A549 (cell line): ENCODE measurements at regions not wholly inside any gene's neighbourhood (a gene's known extent, or its start where the extent isn't known, plus 50 kb on each side); places are given as distances from the start of the nearest gene placed in this dataset.
A peak's percentile ranks its signal among the peaks of the same experiment; 100 is the strongest.

Experiments used
- ATAC-seq, 2 experiments: fragments of 200-7000 bp in 1 of 2; fragments of >200 bp in 1 of 2; cut with Nextera tagmentation in 1 of 2; cut with Tn5 transposase in 1 of 2; 3 replicates each; pipeline versions ENCODE4 v1.8.0 to v1.9.1; 2018 to 2020; ENCODE audit warnings: mild to moderate bottlenecking in 1 of 2, moderate library complexity in 1 of 2
- CTCF ChIA-PET: fragments of 300-600 bp; sonication (Branson Sonifier 250); formaldehyde crosslinking; extraction: SDS; loops from one replicate; lab custom pipeline; 2021; ENCODE audit warnings: antibody characterized with exemption, inconsistent platforms; lab: Yijun Ruan, JAX
- POLR2A ChIA-PET: fragments of 350-600 bp; formaldehyde crosslinking; extraction: SDS; loops from one replicate; lab custom pipeline; 2021; ENCODE audit warnings: antibody characterized with exemption, inconsistent platforms; lab: Yijun Ruan, JAX
- DNase-seq, 2 experiments: peaks; one replicate each; pipeline versions ENCODE4 v3.0.0 to v3.0.0-alpha.2; 2011 to 2016; ENCODE audit warnings: low read depth in 1 of 2, low spot score in 1 of 2
- FAIRE-seq: peaks from 2 replicates; lab custom pipeline; 2011; peaks lifted over from hg19 to GRCh38; lab: Jason Lieb, UNC
- H3K27ac ChIP-seq, 2 experiments: fragments of >200 bp; sonication (Bioruptor Twin); formaldehyde crosslinking; 3 replicates each; pipeline ENCODE4 v1.5.1; 2016 to 2017
- H3K4me1 ChIP-seq: fragments of >200 bp; sonication (Bioruptor Twin); formaldehyde crosslinking; 3 replicates; pipeline ENCODE4 v1.6.1; 2016
- H3K4me2 ChIP-seq: fragments of >200 bp; sonication (Bioruptor Twin); formaldehyde crosslinking; 3 replicates; pipeline ENCODE4 v1.6.1; 2016
- H3K4me3 ChIP-seq: fragments of >200 bp; sonication (Bioruptor Twin); formaldehyde crosslinking; 3 replicates; pipeline ENCODE4 v1.5.1; 2016
- H3K9me3 ChIP-seq: fragments of >200 bp; sonication (Bioruptor Twin); formaldehyde crosslinking; 3 replicates; pipeline ENCODE4 v1.6.1; 2016
- ATOH8 ChIP-seq: fragments of 250-450 bp; sonication (Bioruptor Pico); IDR thresholded peaks from 2 replicates; pipeline ENCODE4 v1.5.0; 2020; ENCODE audit warnings: low read depth, mild to moderate bottlenecking, moderate library complexity
- CBX2 ChIP-seq: fragments of 200-600 bp; sonication (generic); IDR thresholded peaks from 2 replicates; pipeline ENCODE4 v1.6.1; 2016; ENCODE audit warnings: low read depth, mild to moderate bottlenecking, borderline replicate concordance
- CTCF ChIP-seq: fragments of >200 bp; sonication (Bioruptor Twin); formaldehyde crosslinking; IDR thresholded peaks from 3 replicates; pipeline ENCODE4 v1.5.1; 2016
- EHF ChIP-seq: fragments of 250-450 bp; sonication (Bioruptor Pico); IDR thresholded peaks from 2 replicates; pipeline ENCODE4 v1.5.0; 2020; ENCODE audit warnings: mild to moderate bottlenecking
- ELK1 ChIP-seq: fragments of 150-350 bp; IDR thresholded peaks from 2 replicates; pipeline ENCODE4 v1.6.1; 2014; ENCODE audit warnings: low read depth, mild to moderate bottlenecking, low read length
- EP300 ChIP-seq, 2 experiments: fragments of >200 bp; sonication (Bioruptor Twin); formaldehyde crosslinking; IDR thresholded peaks; 2 replicates in 1 of 2; 3 replicates in 1 of 2; pipeline ENCODE4 v1.6.1; 2016 to 2017
- FOSB ChIP-seq: fragments of 250-450 bp; sonication (Bioruptor Pico); IDR thresholded peaks from 2 replicates; pipeline ENCODE4 v1.5.0; 2020; ENCODE audit warnings: mild to moderate bottlenecking, moderate library complexity
- FOSL2 ChIP-seq, 2 experiments: fragments of 450-650 bp in 1 of 2; fragments of >200 bp in 1 of 2; sonication (Bioruptor Twin) in 1 of 2; formaldehyde crosslinking; IDR thresholded peaks; 2 replicates each; pipeline versions ENCODE4 v1.5.0 to v1.6.1; 2016 to 2020; ENCODE audit warnings: mild to moderate bottlenecking in 1 of 2, moderate library complexity in 1 of 2
- HDAC2 ChIP-seq: fragments of 200-600 bp; sonication (generic); IDR thresholded peaks from 2 replicates; pipeline ENCODE4 v1.6.1; 2016
- HES2 ChIP-seq: fragments of >200 bp; sonication (Bioruptor Twin); formaldehyde crosslinking; IDR thresholded peaks from 2 replicates; pipeline ENCODE4 v1.6.1; 2016
- HOXA7 ChIP-seq: fragments of 250-450 bp; sonication (Bioruptor Pico); IDR thresholded peaks from 2 replicates; pipeline ENCODE4 v1.5.0; 2020; ENCODE audit warnings: mild to moderate bottlenecking, moderate library complexity
- HOXB5 ChIP-seq: fragments of 250-450 bp; sonication (Bioruptor Pico); IDR thresholded peaks from 2 replicates; pipeline ENCODE4 v1.5.0; 2020; ENCODE audit warnings: mild to moderate bottlenecking, moderate library complexity
- JUN ChIP-seq, 2 experiments: fragments of >200 bp; sonication (Bioruptor Twin); formaldehyde crosslinking; IDR thresholded peaks; 2 replicates in 1 of 2; 3 replicates in 1 of 2; pipeline ENCODE4 v1.6.1; 2016 to 2017
- JUNB ChIP-seq: fragments of >200 bp; sonication (Bioruptor Twin); formaldehyde crosslinking; IDR thresholded peaks from 2 replicates; pipeline ENCODE4 v1.6.1; 2016
- KDM1A ChIP-seq: fragments of 200-600 bp; sonication (generic); IDR thresholded peaks from 2 replicates; pipeline ENCODE4 v1.6.1; 2016; ENCODE audit warnings: low read depth, mild to moderate bottlenecking
- KDM5A ChIP-seq: fragments of 200-600 bp; sonication (generic); IDR thresholded peaks from 2 replicates; pipeline ENCODE4 v1.6.1; 2016; ENCODE audit warnings: antibody characterized with exemption, mild to moderate bottlenecking
- MAFK ChIP-seq: fragments of 450-650 bp; IDR thresholded peaks from 2 replicates; pipeline ENCODE4 v1.6.1; 2014; ENCODE audit not compliant: partially characterized antibody
- MAX ChIP-seq: IDR thresholded peaks from 2 replicates; pipeline ENCODE4 v1.6.1; 2012
- MAZ ChIP-seq: fragments of 150-350 bp; IDR thresholded peaks from 2 replicates; pipeline ENCODE4 v1.6.1; 2014; ENCODE audit warnings: antibody characterized with exemption, low read depth, low read length, borderline replicate concordance
- NPAS2 ChIP-seq: fragments of 250-450 bp; sonication (Bioruptor Pico); IDR thresholded peaks from 2 replicates; pipeline ENCODE4 v1.8.0; 2022; ENCODE audit warnings: mild to moderate bottlenecking, moderate library complexity, borderline replicate concordance
- PBX3 ChIP-seq: IDR thresholded peaks from 2 replicates; pipeline ENCODE4 v1.6.1; 2012
- RNF2 ChIP-seq: fragments of 200-600 bp; sonication (generic); IDR thresholded peaks from 2 replicates; pipeline ENCODE4 v1.6.1; 2016; ENCODE audit warnings: low read depth, mild to moderate bottlenecking, antibody characterized with exemption, moderate library complexity, borderline replicate concordance
- SMC3 ChIP-seq: fragments of >200 bp; sonication (Bioruptor Twin); formaldehyde crosslinking; IDR thresholded peaks from 3 replicates; pipeline ENCODE4 v1.6.1; 2018; ENCODE audit warnings: inconsistent platforms
- SREBF2 ChIP-seq: fragments of 450-650 bp; IDR thresholded peaks from 2 replicates; pipeline ENCODE4 v1.6.1; 2014; ENCODE audit warnings: mild to moderate bottlenecking, moderate library complexity
- TFCP2L1 ChIP-seq: fragments of 250-450 bp; sonication (Bioruptor Pico); IDR thresholded peaks from 2 replicates; pipeline ENCODE4 v1.5.0; 2021; ENCODE audit warnings: mild to moderate bottlenecking
- TP53 ChIP-seq: fragments of 250-450 bp; sonication (Bioruptor Pico); IDR thresholded peaks from 2 replicates; pipeline ENCODE4 v1.5.0; 2021; ENCODE audit warnings: mild to moderate bottlenecking, moderate library complexity
- USF2 ChIP-seq: fragments of 450-650 bp; IDR thresholded peaks from 2 replicates; pipeline ENCODE4 v1.6.1; 2014; ENCODE audit warnings: antibody characterized with exemption
- ZC3H11A ChIP-seq: fragments of 450-650 bp; IDR thresholded peaks from 2 replicates; pipeline ENCODE4 v1.6.1; 2014; ENCODE audit warnings: antibody characterized with exemption, mild to moderate bottlenecking
- ZSCAN20 ChIP-seq: fragments of 250-450 bp; sonication (Bioruptor Pico); IDR thresholded peaks from 2 replicates; pipeline ENCODE4 v1.8.0; 2022; ENCODE audit warnings: mild to moderate bottlenecking, moderate library complexity
- WGBS: methylation state at CpG from one replicate; pipeline ENCODE4 v1.1.6; 2017; ENCODE audit errors: missing lambda C conversion rate; 5-methylcytosine and 5-hydroxymethylcytosine counted together

GRCh38 chr9:87389936-87390335 lies 107.7 kb upstream of the DAPK1 start:
- DNase-seq: no peak
- 84% methylated on average over 3 of the region's 3 CpGs for WGBS
- ChIA-PET CTCF (no interaction called here), POLR2A (no interaction called here)
- no peak for ATAC-seq
- Histone ChIP-seq H3K4me3 (no peak overlapping the region), H3K27ac (peak overlapping the region in 1 of 2 experiments; percentile 85; a peak in 1 of 6 replicates), H3K4me2 (no peak overlapping the region), H3K9me3 (peaks cover 5% of the 10 kb centered on the region; the same call in 1 of the 3 replicates), H3K4me1 (peaks cover 31% of the 10 kb centered on the region)
- no peak for FAIRE-seq
- TF ChIP-seq FOSL2 (IDR thresholded peaks at IDR 0.05): no peak
- TF ChIP-seq FOSL2 (CRISPR knock-in tag; IDR thresholded peaks at IDR 0.05): no peak
- no peak for TF ChIP-seq RNF2
- TF ChIP-seq CTCF: no peak
- no peak for TF ChIP-seq ZC3H11A

GRCh38 chr9:87390361-87390760 lies 107.3 kb upstream of the DAPK1 start:
- DNase-seq (no peak), FAIRE-seq (no peak), ATAC-seq (no peak)
- POLR2A ChIA-PET: no interaction called here
- Histone ChIP-seq H3K4me2 (no peak overlapping the region), H3K4me1 (peaks cover 35% of the 10 kb centered on the region), H3K4me3 (no peak overlapping the region), H3K9me3 (peaks cover 5% of the 10 kb centered on the region; the same call in 1 of the 3 replicates), H3K27ac (peak overlapping the region in 1 of 2 experiments; percentile 35; a peak in 1 of 6 replicates)
- CTCF ChIA-PET: no interaction called here
- no peak for TF ChIP-seq MAX
- TF ChIP-seq JUNB: no peak
- TF ChIP-seq MAFK: no peak
- TF ChIP-seq ELK1: no peak
- no peak for TF ChIP-seq NPAS2 (CRISPR knock-in tag)
- TF ChIP-seq EHF (CRISPR knock-in tag): no peak
- no peak for TF ChIP-seq CBX2
- no peak for TF ChIP-seq ATOH8 (CRISPR knock-in tag)
- no peak for TF ChIP-seq TP53 (CRISPR knock-in tag)
- TF ChIP-seq SMC3: no peak
- TF ChIP-seq RNF2: no peak
- TF ChIP-seq USF2: no peak
- no peak for TF ChIP-seq SREBF2
- WGBS: 47% methylated on average over 2 of the region's 2 CpGs

- H3K4me1 ChIP-seq: peaks cover 34% of the 10 kb centered on the region
- DNase-seq (no peak), FAIRE-seq (no peak), ATAC-seq (no peak)
- H3K4me2 ChIP-seq: no peak overlapping the region
- peaks cover 5% of the 10 kb centered on the region; the same call in 1 of the 3 replicates for H3K9me3 ChIP-seq
- ChIA-PET CTCF (no interaction called here), POLR2A (no interaction called here)
- no peak overlapping the region for H3K4me3 ChIP-seq
- 74% methylated on average over 2 of the region's 2 CpGs for WGBS
- H3K27ac ChIP-seq: peak overlapping the region in 1 of 2 experiments; percentile 43; a peak in 1 of 6 replicates
- TF ChIP-seq KDM5A: no peak
- TF ChIP-seq PBX3: no peak
- TF ChIP-seq SREBF2: no peak
- no peak for TF ChIP-seq KDM1A
- TF ChIP-seq HOXA7: no peak
- no peak for TF ChIP-seq TFCP2L1 (CRISPR knock-in tag)
- no peak for TF ChIP-seq JUN (IDR thresholded peaks at IDR 0.05)
- TF ChIP-seq EP300 (IDR thresholded peaks at IDR 0.05): no peak
- no peak for TF ChIP-seq HES2
- no peak for TF ChIP-seq ZSCAN20 (CRISPR knock-in tag)
- no peak for TF ChIP-seq CBX2
- TF ChIP-seq FOSB (CRISPR knock-in tag): no peak
- no peak for TF ChIP-seq TP53 (CRISPR knock-in tag)
- TF ChIP-seq HOXB5: no peak
- no peak for TF ChIP-seq MAZ
- no peak for TF ChIP-seq HDAC2
Observed at GRCh38 chr9:87392086-87392485, 105.6 kb upstream of the DAPK1 start.
